ENCODE measurements at regions not wholly inside any gene's neighbourhood (a gene's known extent, or its start where the extent isn't known, plus 50 kb on each side); places are given as distances from the start of the nearest gene placed in this dataset.

GRCh38 chr10:78690354-78691111 is 378.2 kb upstream of the ZMIZ1 start:
- no peak for TF ChIP-seq CTCF (IDR thresholded peaks at IDR 0.05; ENCODE audit: insufficient read depth, low read depth, low read length)
- no peak for DNase-seq (ENCODE audit: low read depth)
- H3K4me3 ChIP-seq (ENCODE audit: low read depth, low read length): no peak overlapping the region

- no peak for DNase-seq (ENCODE audit: low read depth)
- TF ChIP-seq CTCF (IDR thresholded peaks at IDR 0.05; ENCODE audit: insufficient read depth, low read depth, low read length): no peak
- no peak overlapping the region for H3K4me3 ChIP-seq (ENCODE audit: low read depth, low read length)
Observed at GRCh38 chr10:78691301-78692030, 377.3 kb upstream of the ZMIZ1 start.

GRCh38 chr10:78692071-78692470 is 376.7 kb upstream of the ZMIZ1 start:
- TF ChIP-seq CTCF (IDR thresholded peaks at IDR 0.05; ENCODE audit: insufficient read depth, low read depth, low read length): no peak

GRCh38 chr10:78695846-78696245 is 372.9 kb upstream of the ZMIZ1 start:
- no peak overlapping the region for H3K4me3 ChIP-seq (ENCODE audit: low read depth, low read length)
- DNase-seq (ENCODE audit: low read depth): no peak
- no peak for TF ChIP-seq CTCF (IDR thresholded peaks at IDR 0.05; ENCODE audit: insufficient read depth, low read depth, low read length)

More at GRCh38 chr10:78692071-78692470, 376.7 kb upstream of the ZMIZ1 start:
- H3K4me3 ChIP-seq (ENCODE audit: low read depth, low read length): no peak overlapping the region
- no peak for DNase-seq (ENCODE audit: low read depth)

GRCh38 chr10:78696791-78697395 is 371.9 kb upstream of the ZMIZ1 start:
- DNase-seq (ENCODE audit: low read depth): no peak
- TF ChIP-seq CTCF (IDR thresholded peaks at IDR 0.05; ENCODE audit: insufficient read depth, low read depth, low read length): no peak
- no peak overlapping the region for H3K4me3 ChIP-seq (ENCODE audit: low read depth, low read length)

GRCh38 chr10:78699971-78700370 is 368.8 kb upstream of the ZMIZ1 start:
- DNase-seq (ENCODE audit: low read depth): no peak
- H3K4me3 ChIP-seq (ENCODE audit: low read depth, low read length): no peak overlapping the region
- TF ChIP-seq CTCF (IDR thresholded peaks at IDR 0.05; ENCODE audit: insufficient read depth, low read depth, low read length): no peak

All from fibroblast of villous mesenchyme (primary cell).